ENCODE measurements at regions not wholly inside any gene's neighbourhood (a gene's known extent, or its start where the extent isn't known, plus 50 kb on each side); places are given as distances from the start of the nearest gene placed in this dataset.

- no peak for TF ChIP-seq ZNF687 (IDR thresholded peaks at IDR 0.05)
- TF ChIP-seq YY1 (IDR thresholded peaks at IDR 0.05; ENCODE audit: low read depth, low read length), result no peak
- no peak for TF ChIP-seq EP300 (IDR thresholded peaks at IDR 0.05; ENCODE audit: borderline replicate concordance in 1 of 2, control insufficient read depth in 1 of 2, low read depth in 2 of 2, low read length in 2 of 2)
Observed at GRCh38 chr2:67534745-67535144, 137.6 kb downstream of the ETAA1 start (continued).

- H3K4me3 ChIP-seq, result no peak overlapping the region
- no peak overlapping the region for H2AFZ ChIP-seq (ENCODE audit: control insufficient read depth, low read depth, low read length)
- CTCF ChIA-PET, result no interaction called here
- H3K27ac ChIP-seq (ENCODE audit: control insufficient read depth, insufficient read depth), result no peak overlapping the region
- no peaks in the 10 kb centered on the region for H3K36me3 ChIP-seq (ENCODE audit: control insufficient read depth in 2 of 2, insufficient read depth in 2 of 2, low read length in 1 of 2)
- no peak overlapping the region for H3K4me2 ChIP-seq (ENCODE audit: control insufficient read depth, insufficient read depth)
- TF ChIP-seq PAX8 (IDR thresholded peaks at IDR 0.05) (no peak), RBBP5 (conservative IDR thresholded peaks at IDR 0.05) (no peak), PML (IDR thresholded peaks at IDR 0.05; ENCODE audit: low read length) (no peak)
- H3K9ac ChIP-seq (ENCODE audit: control insufficient read depth, insufficient read depth, low read length), result no peak overlapping the region
- intact Hi-C loops (cut with micrococcal nuclease; ENCODE audit: unreplicated experiment) (no loop called here), in situ Hi-C loops (cut with MboI) (no loop called here)
- DNase-seq (ENCODE audit: low read depth, low spot score) (no peak), FAIRE-seq (no peak), ATAC-seq (no peak)
- H3K4me1 ChIP-seq (ENCODE audit: control insufficient read depth, insufficient read depth, low read length), result no peaks in the 10 kb centered on the region
- SMC1A ChIA-PET (ENCODE audit: uncharacterized antibody, unreplicated experiment), result interaction anchor here (1.1 kb wide), 1 partner anchor 24 kb away, joined by 3 read pairs; no protein-coding TSS in a partner anchor
- H4K20me1 ChIP-seq (ENCODE audit: control insufficient read depth, insufficient read depth), result no peaks in the 10 kb centered on the region
- H3K27me3 ChIP-seq (replicated peaks in 1 of 2; ENCODE audit: control insufficient read depth in 2 of 2, insufficient read depth in 2 of 2, low read length in 1 of 2), result no peaks in the 10 kb centered on the region
- H3K79me2 ChIP-seq (ENCODE audit: control insufficient read depth, insufficient read depth, low read length), result no peaks in the 10 kb centered on the region
- no TSS peak for BruUV-seq (replicated peaks)
- H3K9me3 ChIP-seq (replicated peaks; ENCODE audit: control insufficient read depth, insufficient read depth, low read length), result no peaks in the 10 kb centered on the region
- RAD21 ChIA-PET (ENCODE audit: unreplicated experiment), result no interaction called here
- WGBS (ENCODE audit: insufficient coverage, insufficient replicate concordance, low lambda C conversion rate, missing lambda C conversion rate), result 0% methylated on average over 1 of the region's 1 CpG
- POLR2A ChIA-PET, result no interaction called here
Observed at GRCh38 chr2:67540962-67541361, 143.8 kb downstream of the ETAA1 start.

All from GM12878 (cell line).